ENCODE measurements at regions not wholly inside any gene's neighbourhood (a gene's known extent, or its start where the extent isn't known, plus 50 kb on each side); places are given as distances from the start of the nearest gene placed in this dataset.
"Not testable (repeated sequence)": the region's sequence is repeated elsewhere in the genome, so short reads cannot be mapped to it uniquely, and the experiment has no call there.

GRCh38 chr7:49638166-49638565 lies 135.3 kb upstream of the VWC2 start:
- no peaks in the 10 kb centered on the region for H3K9me3 ChIP-seq (replicated peaks; ENCODE audit: control insufficient read depth, low read depth, low read length)
- H3K36me3 ChIP-seq (ENCODE audit: control insufficient read depth, insufficient read depth, low read length), result no peaks in the 10 kb centered on the region
- no CpG with 5 or more reads among the region's 3 CpGs for WGBS (ENCODE audit: insufficient coverage)
- H3K27ac ChIP-seq (ENCODE audit: low read length), result no peak overlapping the region
- DNase-seq, result no peak
- H3K27me3 ChIP-seq (ENCODE audit: control insufficient read depth, insufficient read depth, low read length), result no peaks in the 10 kb centered on the region
- no peak overlapping the region for H3K4me3 ChIP-seq (ENCODE audit: low read length)
- no peaks in the 10 kb centered on the region for H3K4me1 ChIP-seq (ENCODE audit: control insufficient read depth, insufficient read depth, low read length)

GRCh38 chr7:49639068-49639593 lies 134.3 kb upstream of the VWC2 start:
- H3K9me3 ChIP-seq (replicated peaks; ENCODE audit: control insufficient read depth, low read depth, low read length), result no peaks in the 10 kb centered on the region
- H3K4me3 ChIP-seq (ENCODE audit: low read length), result no peak overlapping the region
- no peak overlapping the region for H3K27ac ChIP-seq (ENCODE audit: low read length)
- H3K4me1 ChIP-seq (ENCODE audit: control insufficient read depth, insufficient read depth, low read length), result no peaks in the 10 kb centered on the region
- H3K36me3 ChIP-seq (ENCODE audit: control insufficient read depth, insufficient read depth, low read length), result no peaks in the 10 kb centered on the region
- WGBS (ENCODE audit: insufficient coverage), result no CpG with 5 or more reads among the region's 1 CpG
- DNase-seq, result no peak
- no peaks in the 10 kb centered on the region for H3K27me3 ChIP-seq (ENCODE audit: control insufficient read depth, insufficient read depth, low read length)

- Histone ChIP-seq H3K27ac (ENCODE audit: low read length) (no peak overlapping the region), H3K9me3 (replicated peaks; ENCODE audit: control insufficient read depth, low read depth, low read length) (no peaks in the 10 kb centered on the region), H3K4me1 (ENCODE audit: control insufficient read depth, insufficient read depth, low read length) (no peaks in the 10 kb centered on the region), H3K36me3 (ENCODE audit: control insufficient read depth, insufficient read depth, low read length) (no peaks in the 10 kb centered on the region), H3K4me3 (ENCODE audit: low read length) (no peak overlapping the region), H3K27me3 (ENCODE audit: control insufficient read depth, insufficient read depth, low read length) (no peaks in the 10 kb centered on the region)
- no peak for DNase-seq
- no CpG with 5 or more reads among the region's 2 CpGs for WGBS (ENCODE audit: insufficient coverage)
Observed at GRCh38 chr7:49639808-49640207, 133.6 kb upstream of the VWC2 start.

- Histone ChIP-seq H3K9me3 (replicated peaks; ENCODE audit: control insufficient read depth, low read depth, low read length) (no peaks in the 10 kb centered on the region), H3K4me1 (ENCODE audit: control insufficient read depth, insufficient read depth, low read length) (no peaks in the 10 kb centered on the region), H3K27me3 (ENCODE audit: control insufficient read depth, insufficient read depth, low read length) (no peaks in the 10 kb centered on the region), H3K27ac (ENCODE audit: low read length) (no peak overlapping the region), H3K36me3 (ENCODE audit: control insufficient read depth, insufficient read depth, low read length) (no peaks in the 10 kb centered on the region), H3K4me3 (ENCODE audit: low read length) (no peak overlapping the region)
- WGBS (ENCODE audit: insufficient coverage), result 50% methylated on average over 5 of the region's 5 CpGs
- DNase-seq, result no peak
Observed at GRCh38 chr7:49643321-49643720, 130.1 kb upstream of the VWC2 start.

- 90% methylated on average over 2 of the region's 4 CpGs for WGBS (ENCODE audit: insufficient coverage)
- Histone ChIP-seq H3K36me3 (ENCODE audit: control insufficient read depth, insufficient read depth, low read length) (no peaks in the 10 kb centered on the region), H3K9me3 (replicated peaks; ENCODE audit: control insufficient read depth, low read depth, low read length) (no peaks in the 10 kb centered on the region), H3K4me3 (ENCODE audit: low read length) (no peak overlapping the region), H3K27ac (ENCODE audit: low read length) (no peak overlapping the region), H3K27me3 (ENCODE audit: control insufficient read depth, insufficient read depth, low read length) (no peaks in the 10 kb centered on the region), H3K4me1 (ENCODE audit: control insufficient read depth, insufficient read depth, low read length) (no peaks in the 10 kb centered on the region)
- no peak for DNase-seq
Observed at GRCh38 chr7:49643736-49644135, 129.7 kb upstream of the VWC2 start.

GRCh38 chr7:49644396-49645166 lies 128.9 kb upstream of the VWC2 start:
- WGBS (ENCODE audit: insufficient coverage), result 63% methylated on average over 3 of the region's 3 CpGs
- no peak for DNase-seq
- Histone ChIP-seq H3K27me3 (ENCODE audit: control insufficient read depth, insufficient read depth, low read length) (no peaks in the 10 kb centered on the region), H3K27ac (ENCODE audit: low read length) (no peak overlapping the region), H3K36me3 (ENCODE audit: control insufficient read depth, insufficient read depth, low read length) (no peaks in the 10 kb centered on the region), H3K4me1 (ENCODE audit: control insufficient read depth, insufficient read depth, low read length) (no peaks in the 10 kb centered on the region), H3K4me3 (ENCODE audit: low read length) (no peak overlapping the region), H3K9me3 (replicated peaks; ENCODE audit: control insufficient read depth, low read depth, low read length) (no peaks in the 10 kb centered on the region)

GRCh38 chr7:49645296-49645695 lies 128.1 kb upstream of the VWC2 start:
- no peak overlapping the region for H3K4me3 ChIP-seq (ENCODE audit: low read length)
- H3K9me3 ChIP-seq (replicated peaks; ENCODE audit: control insufficient read depth, low read depth, low read length), result no peaks in the 10 kb centered on the region
- H3K27ac ChIP-seq (ENCODE audit: low read length), result no peak overlapping the region
- H3K27me3 ChIP-seq (ENCODE audit: control insufficient read depth, insufficient read depth, low read length), result no peaks in the 10 kb centered on the region
- H3K36me3 ChIP-seq (ENCODE audit: control insufficient read depth, insufficient read depth, low read length), result no peaks in the 10 kb centered on the region
- WGBS (ENCODE audit: insufficient coverage), result no CpG with 5 or more reads among the region's 3 CpGs
- DNase-seq, result no peak
- H3K4me1 ChIP-seq (ENCODE audit: control insufficient read depth, insufficient read depth, low read length), result no peaks in the 10 kb centered on the region

- WGBS (ENCODE audit: insufficient coverage), result no CpG with 5 or more reads among the region's 3 CpGs
- H3K4me1 ChIP-seq (ENCODE audit: control insufficient read depth, insufficient read depth, low read length), result no peaks in the 10 kb centered on the region
- H3K36me3 ChIP-seq (ENCODE audit: control insufficient read depth, insufficient read depth, low read length), result no peaks in the 10 kb centered on the region
- DNase-seq, result no peak
- H3K27ac ChIP-seq (ENCODE audit: low read length), result no peak overlapping the region
- peaks cover 2% of the 10 kb centered on the region for H3K9me3 ChIP-seq (replicated peaks; ENCODE audit: control insufficient read depth, low read depth, low read length)
- no peak overlapping the region for H3K4me3 ChIP-seq (ENCODE audit: low read length)
- H3K27me3 ChIP-seq (ENCODE audit: control insufficient read depth, insufficient read depth, low read length), result no peaks in the 10 kb centered on the region
Observed at GRCh38 chr7:49660170-49660783, 113.2 kb upstream of the VWC2 start.

GRCh38 chr7:49660976-49661375 lies 112.5 kb upstream of the VWC2 start:
- H3K36me3 ChIP-seq (ENCODE audit: control insufficient read depth, insufficient read depth, low read length), result no peaks in the 10 kb centered on the region
- H3K27ac ChIP-seq (ENCODE audit: low read length), result no peak overlapping the region
- H3K4me1 ChIP-seq (ENCODE audit: control insufficient read depth, insufficient read depth, low read length), result no peaks in the 10 kb centered on the region
- no peaks in the 10 kb centered on the region for H3K9me3 ChIP-seq (replicated peaks; ENCODE audit: control insufficient read depth, low read depth, low read length)
- no CpG with 5 or more reads among the region's 14 CpGs for WGBS (ENCODE audit: insufficient coverage)
- no peak for DNase-seq
- no peak overlapping the region for H3K4me3 ChIP-seq (ENCODE audit: low read length)
- H3K27me3 ChIP-seq (ENCODE audit: control insufficient read depth, insufficient read depth, low read length), result no peaks in the 10 kb centered on the region

GRCh38 chr7:49665963-49666362 lies 107.5 kb upstream of the VWC2 start:
- DNase-seq; H3K36me3 ChIP-seq (ENCODE audit: control insufficient read depth, insufficient read depth, low read length); H3K27me3 ChIP-seq (ENCODE audit: control insufficient read depth, insufficient read depth, low read length); H3K27ac ChIP-seq (ENCODE audit: low read length); H3K9me3 ChIP-seq (replicated peaks; ENCODE audit: control insufficient read depth, low read depth, low read length); H3K4me1 ChIP-seq (ENCODE audit: control insufficient read depth, insufficient read depth, low read length); H3K4me3 ChIP-seq (ENCODE audit: low read length): not testable (repeated sequence)
- 83% methylated on average over 6 of the region's 10 CpGs for WGBS (ENCODE audit: insufficient coverage)
